Retinal pigment epithelial cell (primary cell): ENCODE measurements at regions not wholly inside any gene's neighbourhood (a gene's known extent, or its start where the extent isn't known, plus 50 kb on each side); places are given as distances from the start of the nearest gene placed in this dataset.

ENCODE experiments used
- DNase-seq: peaks from one replicate; pipeline ENCODE4 v3.0.0-alpha.2; 2010; ENCODE audit warnings: low read depth
- H3K4me3 ChIP-seq: 2 replicates; pipeline ENCODE4 v1.5.1; 2011; ENCODE audit warnings: mild to moderate bottlenecking, low read length, control low read depth, moderate library complexity
- CTCF ChIP-seq: conservative IDR thresholded peaks from 2 replicates; pipeline ENCODE4 v1.5.1; 2011; ENCODE audit warnings: low read depth, low read length, control low read depth, inconsistent platforms

- no peak for DNase-seq
- no peak overlapping the region for H3K4me3 ChIP-seq
- no peak for TF ChIP-seq CTCF
Measured at GRCh38 chr22:48050836-48051235, 1288.4 kb downstream of the TBC1D22A start.

GRCh38 chr22:48049116-48049515 is 1286.7 kb downstream of the TBC1D22A start:
- H3K4me3 ChIP-seq: no peak overlapping the region
- no peak for DNase-seq
- no peak for TF ChIP-seq CTCF

GRCh38 chr22:48047722-48048500 is 1285.5 kb downstream of the TBC1D22A start:
- no peak for TF ChIP-seq CTCF
- no peak overlapping the region for H3K4me3 ChIP-seq
- no peak for DNase-seq

GRCh38 chr22:48045369-48045768 is 1282.9 kb downstream of the TBC1D22A start:
- no peak for DNase-seq
- H3K4me3 ChIP-seq: no peak overlapping the region
- TF ChIP-seq CTCF: no peak

- no peak overlapping the region for H3K4me3 ChIP-seq
- TF ChIP-seq CTCF: no peak
- no peak for DNase-seq
Measured at GRCh38 chr22:48044487-48045060, 1282.1 kb downstream of the TBC1D22A start.

GRCh38 chr22:48043581-48043980 is 1281.1 kb downstream of the TBC1D22A start:
- H3K4me3 ChIP-seq: no peak overlapping the region
- no peak for DNase-seq
- no peak for TF ChIP-seq CTCF
